ENCODE measurements at regions not wholly inside any gene's neighbourhood (a gene's known extent, or its start where the extent isn't known, plus 50 kb on each side); places are given as distances from the start of the nearest gene placed in this dataset.

GRCh38 chr2:238657132-238658053 is 190.5 kb upstream of the TWIST2 start:
- no peak for DNase-seq

GRCh38 chr2:238658054-238658407 is 189.9 kb upstream of the TWIST2 start:
- DNase-seq: no peak

GRCh38 chr2:238658820-238659219 is 189.1 kb upstream of the TWIST2 start:
- DNase-seq: no peak

- no peak for DNase-seq
Observed at GRCh38 chr2:238659231-238659630, 188.7 kb upstream of the TWIST2 start.

GRCh38 chr2:238663586-238663985 is 184.3 kb upstream of the TWIST2 start:
- DNase-seq: no peak

- DNase-seq: no peak
Observed at GRCh38 chr2:238665919-238666318, 182.0 kb upstream of the TWIST2 start.

- no peak for DNase-seq
Observed at GRCh38 chr2:238666543-238666942, 181.3 kb upstream of the TWIST2 start.

- no peak for DNase-seq
Observed at GRCh38 chr2:238667008-238667407, 180.9 kb upstream of the TWIST2 start.

GRCh38 chr2:238667639-238668038 is 180.2 kb upstream of the TWIST2 start:
- DNase-seq: no peak

- DNase-seq: no peak
Observed at GRCh38 chr2:238668426-238668825, 179.5 kb upstream of the TWIST2 start.

GRCh38 chr2:238669046-238669445 is 178.8 kb upstream of the TWIST2 start:
- no peak for DNase-seq

- DNase-seq: no peak
Observed at GRCh38 chr2:238669581-238670080, 178.3 kb upstream of the TWIST2 start.

- no peak for DNase-seq
Observed at GRCh38 chr2:238670111-238670585, 177.7 kb upstream of the TWIST2 start.

- DNase-seq: no peak
Observed at GRCh38 chr2:238682536-238682935, 165.3 kb upstream of the TWIST2 start.

- no peak for DNase-seq
Observed at GRCh38 chr2:238684362-238685326, 163.2 kb upstream of the TWIST2 start.

- no peak for DNase-seq
Observed at GRCh38 chr2:238685327-238685709, 162.6 kb upstream of the TWIST2 start.

GRCh38 chr2:238685713-238686112 is 162.2 kb upstream of the TWIST2 start:
- DNase-seq: no peak

- no peak for DNase-seq
Observed at GRCh38 chr2:238686223-238686622, 161.7 kb upstream of the TWIST2 start.

GRCh38 chr2:238688193-238689153 is 159.4 kb upstream of the TWIST2 start:
- no peak for DNase-seq

- DNase-seq: no peak
Observed at GRCh38 chr2:238689331-238689730, 158.6 kb upstream of the TWIST2 start.

- DNase-seq: no peak
Observed at GRCh38 chr2:238689871-238690389, 158.0 kb upstream of the TWIST2 start.

GRCh38 chr2:238690511-238690910 is 157.4 kb upstream of the TWIST2 start:
- DNase-seq: no peak
